ENCODE measurements at regions not wholly inside any gene's neighbourhood (a gene's known extent, or its start where the extent isn't known, plus 50 kb on each side); places are given as distances from the start of the nearest gene placed in this dataset.
"Not testable (repeated sequence)": the region's sequence is repeated elsewhere in the genome, so short reads cannot be mapped to it uniquely, and the experiment has no call there.

DNA sequence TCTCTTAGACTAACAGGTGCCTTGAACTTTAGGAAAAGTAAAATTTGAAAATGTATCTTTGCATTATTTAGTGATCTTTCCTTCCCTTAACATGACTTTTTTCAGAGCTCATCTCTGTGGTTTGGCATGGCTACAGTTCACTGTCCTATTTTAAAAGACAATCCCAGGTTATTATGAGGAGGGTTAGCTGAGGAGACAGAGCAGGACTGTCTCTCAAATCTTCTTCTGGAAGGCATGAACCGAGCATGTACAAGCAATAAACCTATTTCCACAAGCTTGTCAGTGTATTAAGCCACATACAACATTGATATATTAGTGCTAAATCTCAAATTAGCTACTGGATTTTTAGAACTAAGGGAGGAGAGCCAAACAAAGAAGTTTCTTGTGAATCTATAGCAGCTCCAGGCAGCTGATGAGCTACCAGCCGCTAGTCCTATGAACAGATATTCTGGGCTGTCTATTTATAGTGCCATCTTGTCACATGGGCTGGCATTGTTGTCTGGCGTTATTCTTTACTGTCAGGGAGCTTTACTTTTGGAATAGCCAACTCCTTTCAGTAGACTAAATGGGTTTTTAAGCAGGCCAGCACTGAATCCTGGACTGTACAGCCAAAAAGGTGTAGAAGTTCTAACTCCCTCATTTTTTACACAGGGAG lies 171.2 kb upstream of the ACTBL2 start:
- Histone ChIP-seq H3K4me3 (no peak overlapping the region), H3K9me3 (ENCODE audit: low read depth, low read length) (no peaks in the 10 kb centered on the region), H3K27ac (no peak overlapping the region), H3K36me3 (ENCODE audit: insufficient read depth, low read length) (no peaks in the 10 kb centered on the region), H3K9ac (ENCODE audit: insufficient read length) (no peak overlapping the region)
- no peak for TF ChIP-seq EZH2 (IDR thresholded peaks at IDR 0.05)
- DNase-seq (ENCODE audit: low read depth, low spot score) = no peak

DNA sequence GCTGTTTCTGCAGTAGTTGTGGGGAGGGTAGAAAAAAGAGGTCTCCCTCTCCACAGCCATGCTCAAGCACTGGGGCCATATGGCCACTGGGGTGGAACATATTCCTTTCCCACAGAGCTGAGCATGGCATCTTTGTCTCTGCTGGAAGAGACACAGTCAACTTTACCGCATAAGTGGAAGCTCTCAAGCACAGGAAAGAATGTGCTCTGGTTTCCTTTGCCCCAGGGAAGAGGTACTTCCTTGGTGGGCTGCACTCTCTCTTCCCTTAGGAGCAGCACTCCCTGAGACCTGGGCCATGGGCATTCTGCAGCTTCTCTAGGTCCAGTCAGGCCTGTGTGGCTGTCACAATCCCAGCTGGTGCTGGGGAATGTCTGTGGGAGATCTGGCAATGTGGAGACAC lies 168.5 kb upstream of the ACTBL2 start:
- Histone ChIP-seq H3K27ac (no peak overlapping the region), H3K9me3 (ENCODE audit: low read depth, low read length) (no peaks in the 10 kb centered on the region), H3K4me3 (no peak overlapping the region), H3K9ac (ENCODE audit: insufficient read length) (no peak overlapping the region), H3K36me3 (ENCODE audit: insufficient read depth, low read length) (no peaks in the 10 kb centered on the region)
- TF ChIP-seq FOXP2 (optimal IDR thresholded peaks at IDR 0.05; ENCODE audit: control extremely low read depth, extremely low read length, insufficient read depth) (no peak), EZH2 (IDR thresholded peaks at IDR 0.05) (no peak), POLR2AphosphoS5 (IDR thresholded peaks at IDR 0.05; ENCODE audit: borderline replicate concordance, low read depth, low read length) (no peak)
- DNase-seq (ENCODE audit: low read depth, low spot score) = no peak

DNA sequence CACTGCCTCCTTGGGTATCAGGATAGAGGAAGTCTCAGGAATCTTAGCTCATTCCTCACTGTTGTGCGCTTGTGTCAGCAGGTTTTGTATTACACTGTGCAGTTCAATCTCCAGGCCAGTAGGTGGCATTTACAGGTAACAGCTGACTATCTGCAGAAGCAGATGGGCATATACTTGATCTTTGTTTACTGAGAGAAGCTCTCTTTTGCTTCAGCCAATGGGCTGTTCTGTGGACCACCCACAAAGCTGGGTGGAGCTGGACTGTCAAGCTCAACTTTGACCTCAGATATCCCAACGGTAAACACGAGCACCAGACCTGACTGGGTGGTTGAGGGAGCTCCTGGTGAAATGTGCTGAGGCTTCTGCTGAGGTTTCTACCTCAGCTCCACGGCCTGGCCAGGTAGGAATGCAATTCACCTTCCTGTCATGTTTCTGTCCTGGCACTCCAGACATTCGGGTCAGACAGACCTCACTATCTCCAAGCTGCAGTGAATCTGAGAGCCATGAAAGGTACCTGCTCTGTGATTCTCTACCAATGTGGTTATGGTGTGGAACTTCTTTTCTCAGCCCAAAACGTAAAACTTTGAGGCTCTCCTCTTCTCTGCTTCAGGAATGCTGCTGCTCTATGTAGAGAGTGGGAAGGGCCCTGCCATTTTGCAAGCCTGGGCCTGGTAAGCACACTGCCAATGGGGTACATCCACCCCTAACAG lies 167.9 kb upstream of the ACTBL2 start:
- no peak overlapping the region for H3K27ac ChIP-seq
- H3K9me3 ChIP-seq (ENCODE audit: low read depth, low read length) = no peaks in the 10 kb centered on the region
- no peak overlapping the region for H3K4me3 ChIP-seq
- TF ChIP-seq POLR2AphosphoS5 (IDR thresholded peaks at IDR 0.05; ENCODE audit: borderline replicate concordance, low read depth, low read length) (no peak), EZH2 (IDR thresholded peaks at IDR 0.05) (no peak), FOXP2 (optimal IDR thresholded peaks at IDR 0.05; ENCODE audit: control extremely low read depth, extremely low read length, insufficient read depth) (no peak)
- no peak overlapping the region for H3K9ac ChIP-seq (ENCODE audit: insufficient read length)
- no peaks in the 10 kb centered on the region for H3K36me3 ChIP-seq (ENCODE audit: insufficient read depth, low read length)
- DNase-seq (ENCODE audit: low read depth, low spot score) = peak; percentile 14

DNA sequence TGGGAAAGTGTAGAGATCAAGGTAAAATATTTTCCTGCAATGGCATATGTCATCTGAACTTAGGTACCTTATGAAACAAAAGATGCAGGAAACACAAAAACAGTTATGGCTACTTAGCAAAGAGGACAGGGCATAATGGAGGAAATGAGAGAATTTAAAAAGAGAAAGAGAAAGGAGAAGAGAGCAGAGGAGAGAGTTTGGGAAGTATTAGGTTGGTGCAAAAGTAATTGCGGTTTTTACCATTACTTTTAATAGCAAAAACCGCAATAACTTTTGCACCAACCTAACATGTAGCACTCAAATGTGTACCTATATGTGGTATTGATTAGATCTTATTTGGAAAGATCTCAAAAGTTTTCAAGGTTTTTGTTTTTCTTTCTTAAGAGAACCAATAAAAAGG lies 160.1 kb upstream of the ACTBL2 start:
- TF ChIP-seq FOXP2 (optimal IDR thresholded peaks at IDR 0.05; ENCODE audit: control extremely low read depth, extremely low read length, insufficient read depth) (no peak), EZH2 (IDR thresholded peaks at IDR 0.05) (no peak), POLR2AphosphoS5 (IDR thresholded peaks at IDR 0.05; ENCODE audit: borderline replicate concordance, low read depth, low read length) (no peak)
- Histone ChIP-seq H3K27ac (no peak overlapping the region), H3K36me3 (ENCODE audit: insufficient read depth, low read length) (no peaks in the 10 kb centered on the region), H3K9ac (ENCODE audit: insufficient read length) (no peak overlapping the region), H3K4me3 (no peak overlapping the region), H3K9me3 (ENCODE audit: low read depth, low read length) (no peaks in the 10 kb centered on the region)
- no peak for DNase-seq (ENCODE audit: low read depth, low spot score)

DNA sequence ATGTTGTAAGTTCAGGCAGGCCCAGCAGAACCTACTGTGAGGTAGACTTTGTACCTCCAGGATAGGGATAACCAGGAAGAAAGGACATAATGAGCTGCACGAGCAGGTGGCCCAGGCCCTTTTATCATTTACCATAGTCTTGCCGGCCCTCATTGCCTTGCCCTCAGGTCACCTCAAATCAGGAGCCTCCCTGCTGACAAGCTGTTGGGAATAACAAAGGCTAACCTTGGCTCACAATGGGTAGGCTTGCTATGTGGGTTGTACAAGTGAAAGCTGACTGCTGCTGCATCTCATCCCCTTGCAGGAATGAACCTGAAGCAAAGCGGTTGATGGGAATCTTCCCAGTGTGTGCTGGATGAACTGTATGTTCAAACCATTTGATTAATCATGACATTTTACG lies 159.5 kb upstream of the ACTBL2 start:
- no peaks in the 10 kb centered on the region for H3K36me3 ChIP-seq (ENCODE audit: insufficient read depth, low read length)
- H3K9ac ChIP-seq (ENCODE audit: insufficient read length) = no peak overlapping the region
- H3K9me3 ChIP-seq (ENCODE audit: low read depth, low read length) = no peaks in the 10 kb centered on the region
- no peak for DNase-seq (ENCODE audit: low read depth, low spot score)
- TF ChIP-seq POLR2AphosphoS5 (IDR thresholded peaks at IDR 0.05; ENCODE audit: borderline replicate concordance, low read depth, low read length) = no peak
- no peak for TF ChIP-seq FOXP2 (optimal IDR thresholded peaks at IDR 0.05; ENCODE audit: control extremely low read depth, extremely low read length, insufficient read depth)
- TF ChIP-seq EZH2 (IDR thresholded peaks at IDR 0.05) = no peak
- H3K27ac ChIP-seq = no peak overlapping the region
- no peak overlapping the region for H3K4me3 ChIP-seq

DNA sequence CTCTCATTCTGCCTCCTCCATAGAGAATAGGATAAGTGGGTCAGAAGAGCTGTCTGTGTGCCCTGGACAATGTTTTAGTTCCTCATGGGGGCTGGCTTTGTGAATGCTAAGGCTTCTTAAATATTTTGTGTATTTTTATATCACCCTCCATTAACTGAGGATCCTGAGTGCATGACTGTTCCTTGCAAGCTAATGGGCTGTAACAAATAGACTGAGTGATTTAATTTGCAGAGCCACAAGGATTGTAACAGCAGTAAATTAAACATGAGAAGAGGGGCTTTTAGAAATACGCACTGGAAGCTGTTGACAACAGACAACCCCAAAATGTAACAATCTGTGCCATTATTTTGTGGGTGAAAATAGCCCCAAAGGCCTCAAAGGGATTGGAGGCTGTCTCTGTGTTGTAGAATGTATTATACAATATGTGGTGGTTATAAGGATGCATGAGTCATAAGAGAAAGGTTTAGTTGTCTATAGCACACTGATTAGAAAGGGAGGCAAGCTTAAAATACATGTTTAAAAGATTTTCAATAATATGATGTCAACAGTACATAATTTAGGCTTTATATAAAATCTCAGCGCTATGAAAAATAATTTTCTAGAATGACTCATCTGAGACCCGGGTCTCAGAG lies 152.7 kb upstream of the ACTBL2 start:
- H3K9ac ChIP-seq (ENCODE audit: insufficient read length) = no peak overlapping the region
- H3K36me3 ChIP-seq (ENCODE audit: insufficient read depth, low read length) = no peaks in the 10 kb centered on the region
- H3K4me3 ChIP-seq = no peak overlapping the region
- no peaks in the 10 kb centered on the region for H3K9me3 ChIP-seq (ENCODE audit: low read depth, low read length)
- no peak overlapping the region for H3K27ac ChIP-seq
- TF ChIP-seq FOXP2 (optimal IDR thresholded peaks at IDR 0.05; ENCODE audit: control extremely low read depth, extremely low read length, insufficient read depth) = no peak
- TF ChIP-seq EZH2 (IDR thresholded peaks at IDR 0.05) = no peak
- no peak for TF ChIP-seq POLR2AphosphoS5 (IDR thresholded peaks at IDR 0.05; ENCODE audit: borderline replicate concordance, low read depth, low read length)
- no peak for DNase-seq (ENCODE audit: low read depth, low spot score)

DNA sequence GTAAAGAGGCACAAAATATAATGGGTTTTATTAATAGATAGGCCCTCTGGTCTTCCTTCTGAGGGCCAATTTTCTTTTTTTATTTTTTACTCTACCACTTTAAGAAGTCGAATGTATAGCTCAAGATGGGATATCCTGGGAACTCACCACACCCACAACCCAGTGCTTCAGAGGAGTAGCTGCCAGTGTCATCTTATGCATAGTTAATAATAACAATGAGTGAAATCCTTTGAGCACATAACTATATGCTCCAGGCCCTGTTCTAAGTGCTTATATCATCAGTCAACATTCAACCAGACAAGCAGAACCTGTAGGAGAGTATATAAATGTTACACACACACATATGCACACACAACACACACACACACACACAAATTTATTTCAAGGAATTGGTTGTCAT lies 150.3 kb upstream of the ACTBL2 start:
- H3K27ac ChIP-seq = no peak overlapping the region
- DNase-seq (ENCODE audit: low read depth, low spot score) = no peak
- H3K4me3 ChIP-seq = no peak overlapping the region

DNA sequence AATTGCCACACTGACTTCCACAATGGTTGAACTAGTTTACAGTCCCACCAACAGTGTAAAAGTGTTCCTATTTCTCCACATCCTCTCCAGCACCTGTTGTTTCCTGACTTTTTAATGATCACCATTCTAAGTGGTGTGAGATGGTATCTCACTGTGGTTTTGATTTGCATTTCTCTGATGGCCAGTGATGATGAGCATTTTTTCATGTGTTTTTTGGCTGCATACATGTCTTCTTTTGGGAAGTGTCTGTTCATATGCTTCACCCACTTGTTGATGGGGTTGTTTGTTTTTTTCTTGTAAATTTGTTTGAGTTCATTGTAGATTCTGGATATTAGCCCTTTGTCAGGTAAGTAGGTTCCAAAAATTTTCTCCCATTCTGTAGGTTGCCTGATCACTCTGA lies 148.5 kb upstream of the ACTBL2 start:
- not testable (repeated sequence) for DNase-seq (ENCODE audit: low read depth, low spot score); H3K27ac ChIP-seq; H3K9ac ChIP-seq (ENCODE audit: insufficient read length); H3K9me3 ChIP-seq (ENCODE audit: low read depth, low read length); H3K4me3 ChIP-seq; H3K36me3 ChIP-seq (ENCODE audit: insufficient read depth, low read length)

More for the DNA sequence above, 150.3 kb upstream of the ACTBL2 start:
- Histone ChIP-seq H3K9me3 (ENCODE audit: low read depth, low read length) (no peaks in the 10 kb centered on the region), H3K36me3 (ENCODE audit: insufficient read depth, low read length) (no peaks in the 10 kb centered on the region), H3K9ac (ENCODE audit: insufficient read length) (no peak overlapping the region)
- no peak for TF ChIP-seq POLR2AphosphoS5 (IDR thresholded peaks at IDR 0.05; ENCODE audit: borderline replicate concordance, low read depth, low read length)

DNA sequence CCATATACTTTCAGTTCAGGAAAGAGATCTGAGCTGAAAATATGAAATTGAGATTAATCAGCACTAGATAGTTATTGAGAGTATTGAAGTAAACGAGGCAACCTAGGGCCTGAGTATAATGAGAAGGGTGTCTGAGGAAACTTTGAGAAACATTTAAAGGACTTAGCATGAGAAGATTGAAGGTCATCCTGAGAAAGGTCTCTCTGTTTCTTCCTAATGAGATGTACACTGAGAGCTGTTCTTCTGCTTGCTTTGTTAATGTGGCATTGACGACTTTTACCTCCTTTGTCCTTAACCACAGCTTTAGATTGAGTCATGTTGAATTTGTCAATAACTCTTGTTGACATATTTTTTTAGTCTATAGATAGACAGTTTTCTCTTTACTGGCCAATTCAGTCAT lies 145.1 kb upstream of the ACTBL2 start:
- Histone ChIP-seq H3K9ac (ENCODE audit: insufficient read length) (no peak overlapping the region), H3K9me3 (ENCODE audit: low read depth, low read length) (no peaks in the 10 kb centered on the region), H3K36me3 (ENCODE audit: insufficient read depth, low read length) (no peaks in the 10 kb centered on the region), H3K4me3 (no peak overlapping the region), H3K27ac (no peak overlapping the region)
- DNase-seq (ENCODE audit: low read depth, low spot score) = no peak
- TF ChIP-seq FOXP2 (optimal IDR thresholded peaks at IDR 0.05; ENCODE audit: control extremely low read depth, extremely low read length, insufficient read depth) (no peak), POLR2AphosphoS5 (IDR thresholded peaks at IDR 0.05; ENCODE audit: borderline replicate concordance, low read depth, low read length) (no peak), EZH2 (IDR thresholded peaks at IDR 0.05) (no peak)

Data from SK-N-MC (cell line).